ENCODE measurements at regions not wholly inside any gene's neighbourhood (a gene's known extent, or its start where the extent isn't known, plus 50 kb on each side); places are given as distances from the start of the nearest gene placed in this dataset.

- TF ChIP-seq CTCF (conservative IDR thresholded peaks at IDR 0.05 in 1 of 2, IDR thresholded peaks at IDR 0.05 in 1 of 2; ENCODE audit: low read depth in 1 of 2, low read length in 2 of 2) (no peak), EZH2 (IDR thresholded peaks at IDR 0.05; ENCODE audit: low read length, missing control alignments) (no peak)
Observed at GRCh38 chr18:30800800-30801199, 241.7 kb downstream of the DSC3 start.

All from fibroblast of lung (primary cell).